ENCODE measurements at regions not wholly inside any gene's neighbourhood (a gene's known extent, or its start where the extent isn't known, plus 50 kb on each side); places are given as distances from the start of the nearest gene placed in this dataset.

DNA sequence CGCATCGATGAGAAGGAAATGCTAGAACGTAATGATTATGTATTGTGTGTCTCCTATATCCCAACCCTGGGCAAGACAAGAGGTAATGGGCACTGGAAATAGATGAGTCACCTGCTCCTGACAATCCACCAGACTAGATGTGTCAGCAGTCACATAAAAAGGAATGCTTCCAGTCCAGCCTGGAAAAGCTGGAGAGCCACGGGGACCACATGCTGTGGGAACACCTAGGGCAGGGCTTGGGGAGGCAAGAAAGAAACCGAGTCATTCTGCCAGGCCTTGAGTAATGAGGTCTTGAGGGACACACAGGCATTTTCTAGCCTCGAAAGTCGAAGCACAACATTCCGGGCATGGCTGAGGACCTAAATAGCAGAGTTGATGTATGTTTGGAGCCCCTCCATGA, 716.7 kb upstream of the TMEM132C start:
- H3K4me3 ChIP-seq (ENCODE audit: low read depth, low read length), result no peak overlapping the region
- TF ChIP-seq, protein P1, sequence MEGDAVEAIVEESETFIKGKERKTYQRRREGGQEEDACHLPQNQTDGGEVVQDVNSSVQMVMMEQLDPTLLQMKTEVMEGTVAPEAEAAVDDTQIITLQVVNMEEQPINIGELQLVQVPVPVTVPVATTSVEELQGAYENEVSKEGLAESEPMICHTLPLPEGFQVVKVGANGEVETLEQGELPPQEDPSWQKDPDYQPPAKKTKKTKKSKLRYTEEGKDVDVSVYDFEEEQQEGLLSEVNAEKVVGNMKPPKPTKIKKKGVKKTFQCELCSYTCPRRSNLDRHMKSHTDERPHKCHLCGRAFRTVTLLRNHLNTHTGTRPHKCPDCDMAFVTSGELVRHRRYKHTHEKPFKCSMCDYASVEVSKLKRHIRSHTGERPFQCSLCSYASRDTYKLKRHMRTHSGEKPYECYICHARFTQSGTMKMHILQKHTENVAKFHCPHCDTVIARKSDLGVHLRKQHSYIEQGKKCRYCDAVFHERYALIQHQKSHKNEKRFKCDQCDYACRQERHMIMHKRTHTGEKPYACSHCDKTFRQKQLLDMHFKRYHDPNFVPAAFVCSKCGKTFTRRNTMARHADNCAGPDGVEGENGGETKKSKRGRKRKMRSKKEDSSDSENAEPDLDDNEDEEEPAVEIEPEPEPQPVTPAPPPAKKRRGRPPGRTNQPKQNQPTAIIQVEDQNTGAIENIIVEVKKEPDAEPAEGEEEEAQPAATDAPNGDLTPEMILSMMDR (conservative IDR thresholded peaks at IDR 0.05; ENCODE audit: low read depth, low read length), result no peak
- no peak for DNase-seq (ENCODE audit: low read depth)

DNA sequence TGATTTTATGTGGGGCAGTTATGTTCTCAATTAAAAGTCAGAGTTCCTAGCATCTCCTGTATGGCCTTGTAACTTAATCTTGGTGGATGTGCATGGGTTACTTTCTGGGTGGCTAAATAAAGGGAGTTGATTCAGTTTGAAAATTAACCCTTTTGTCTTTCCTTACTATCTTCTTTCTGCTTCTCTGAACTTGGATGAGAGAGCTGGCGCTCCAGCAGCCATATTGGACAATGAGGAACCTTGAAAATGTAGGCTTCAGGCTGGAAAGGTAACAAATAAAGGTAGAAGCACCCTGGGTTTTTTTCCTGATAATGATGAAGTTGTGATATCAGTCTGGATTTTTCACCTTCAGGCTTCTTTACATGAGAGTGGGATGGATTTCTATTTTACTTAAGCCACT, 714.1 kb upstream of the TMEM132C start:
- TF ChIP-seq, protein P1 (conservative IDR thresholded peaks at IDR 0.05; ENCODE audit: low read depth, low read length), result no peak
- DNase-seq (ENCODE audit: low read depth), result no peak
- H3K4me3 ChIP-seq (ENCODE audit: low read depth, low read length), result no peak overlapping the region

DNA sequence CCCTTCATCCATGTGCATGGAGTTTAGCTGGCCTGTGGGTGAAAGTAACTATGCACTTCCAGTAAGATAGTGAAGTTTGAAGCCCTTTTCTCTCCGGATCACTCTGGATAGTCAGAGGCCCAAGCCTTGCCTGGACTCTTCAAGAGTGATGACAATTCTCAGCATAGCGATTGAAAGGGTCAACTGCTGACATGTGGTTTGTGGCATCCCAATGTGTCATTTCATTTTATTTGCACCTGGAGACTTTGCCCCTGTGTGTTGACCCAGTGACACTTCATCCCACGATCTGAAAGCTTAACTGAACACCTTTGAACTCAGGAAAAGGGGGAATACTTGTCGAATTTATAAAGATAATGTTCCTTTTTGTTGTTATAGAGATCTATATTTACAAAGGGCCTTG, 711.9 kb upstream of the TMEM132C start:
- H3K4me3 ChIP-seq (ENCODE audit: low read depth, low read length), result no peak overlapping the region
- TF ChIP-seq, protein P1 (conservative IDR thresholded peaks at IDR 0.05; ENCODE audit: low read depth, low read length), result no peak
- no peak for DNase-seq (ENCODE audit: low read depth)

DNA sequence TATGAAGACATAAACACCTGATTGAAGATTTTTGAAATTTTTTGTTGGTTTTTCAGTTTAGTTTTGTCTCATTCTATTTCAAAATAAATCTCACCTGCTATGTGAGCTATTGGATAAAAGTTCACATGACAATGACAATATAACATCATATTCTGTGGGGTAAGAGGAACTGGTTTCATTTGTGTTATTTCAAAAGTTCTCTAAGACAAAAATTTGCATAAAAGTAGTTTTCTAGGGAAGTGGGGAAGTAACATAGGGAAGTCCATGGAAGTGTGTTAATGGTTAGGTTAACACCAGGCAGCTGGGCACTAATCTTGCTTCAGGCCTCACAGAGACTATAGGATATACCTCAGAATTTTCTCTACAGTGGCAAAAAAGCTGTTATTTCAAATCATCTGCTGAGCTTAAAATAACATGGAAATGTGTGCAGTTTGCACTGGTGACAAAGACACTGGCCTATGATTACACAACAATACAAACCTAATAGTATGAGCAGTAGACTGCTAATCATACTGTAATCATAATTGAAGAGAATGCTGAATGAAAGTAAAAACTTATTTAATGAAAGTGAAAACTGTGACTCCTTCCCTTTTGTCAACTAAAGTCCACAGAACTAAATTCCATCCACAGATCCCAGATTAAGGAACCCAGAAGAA, 710.6 kb upstream of the TMEM132C start:
- TF ChIP-seq, protein P1 (conservative IDR thresholded peaks at IDR 0.05; ENCODE audit: low read depth, low read length), result no peak
- no peak for DNase-seq (ENCODE audit: low read depth)
- no peak overlapping the region for H3K4me3 ChIP-seq (ENCODE audit: low read depth, low read length)

DNA sequence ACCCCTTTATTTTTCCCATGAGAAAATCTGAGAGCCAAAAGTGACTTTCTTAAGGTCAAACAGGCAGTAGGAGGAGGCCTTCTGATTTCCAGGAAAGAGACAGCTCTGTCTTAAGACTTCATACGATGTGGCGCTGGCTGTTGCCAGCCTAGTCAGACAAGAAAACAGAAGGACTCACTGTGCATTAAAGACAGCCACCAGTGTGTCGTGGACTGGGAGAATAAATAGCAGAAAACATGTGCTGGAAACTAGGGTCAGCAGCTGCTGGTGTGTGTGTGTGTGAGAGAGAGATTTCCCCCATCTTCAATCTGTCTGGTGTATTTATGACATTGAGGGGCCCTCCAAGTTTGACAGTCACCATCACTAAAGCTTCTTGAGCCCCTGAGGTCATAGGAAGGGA, 708.6 kb upstream of the TMEM132C start:
- no peak overlapping the region for H3K4me3 ChIP-seq (ENCODE audit: low read depth, low read length)
- TF ChIP-seq, protein P1 (conservative IDR thresholded peaks at IDR 0.05; ENCODE audit: low read depth, low read length), result no peak

DNA sequence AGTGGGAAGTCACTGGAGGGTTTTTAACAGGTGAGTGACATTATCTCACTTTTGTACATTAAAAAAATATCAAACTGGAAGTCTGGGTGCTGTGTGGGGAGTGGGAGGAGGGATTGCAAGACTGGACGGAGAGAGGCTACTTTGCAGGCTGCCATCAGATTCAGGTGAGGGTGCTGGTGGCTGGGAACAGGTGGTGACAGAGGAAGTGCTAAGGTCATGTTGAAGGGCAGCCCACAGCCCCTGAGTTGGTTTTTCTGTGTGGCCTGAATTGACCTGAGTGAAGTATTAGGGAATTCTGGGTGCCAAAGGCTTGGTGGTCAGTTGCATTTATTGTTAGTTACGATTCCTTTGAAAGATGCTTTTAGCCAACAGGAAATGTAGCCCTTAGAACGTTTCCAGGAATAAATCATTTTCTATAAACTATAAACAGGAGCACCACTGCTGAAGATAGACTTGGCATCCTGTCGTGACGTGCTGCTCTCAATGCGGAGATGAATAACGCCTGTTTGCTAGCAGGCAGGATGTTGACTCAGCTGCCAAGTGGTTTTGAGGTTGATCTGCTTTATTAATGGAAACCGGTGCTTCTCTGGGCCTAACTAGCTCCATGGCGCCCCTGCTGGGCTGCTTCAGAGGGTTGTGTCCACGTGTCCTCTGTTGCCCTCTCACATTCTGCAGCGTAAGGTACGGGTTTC, 707.5 kb upstream of the TMEM132C start:
- DNase-seq (ENCODE audit: low read depth), result no peak
- TF ChIP-seq, protein P1 (conservative IDR thresholded peaks at IDR 0.05; ENCODE audit: low read depth, low read length), result peak; percentile 42
- no peak overlapping the region for H3K4me3 ChIP-seq (ENCODE audit: low read depth, low read length)

More for the DNA sequence above, 708.6 kb upstream of the TMEM132C start:
- DNase-seq (ENCODE audit: low read depth), result no peak

DNA sequence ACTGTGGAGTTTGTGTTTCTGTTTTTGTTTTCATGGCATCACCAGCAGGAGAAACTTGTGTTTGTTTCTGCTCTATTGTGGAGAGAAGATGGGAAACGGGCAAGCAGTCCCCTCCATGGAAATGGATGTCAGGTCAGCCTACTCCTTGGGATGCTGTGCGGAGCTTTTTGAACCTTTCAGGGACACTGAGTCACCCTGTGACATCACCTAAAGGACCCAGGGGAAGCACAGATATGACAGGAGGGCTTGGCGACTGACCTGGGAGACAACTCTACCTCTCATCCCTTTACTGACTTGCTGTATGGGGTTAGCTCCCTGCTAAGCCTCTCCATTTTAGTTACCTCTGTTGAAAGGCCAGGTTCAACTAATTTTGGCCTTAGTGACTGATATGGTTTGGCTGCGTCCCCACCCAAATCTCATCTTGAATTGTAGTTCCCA, 706.9 kb upstream of the TMEM132C start:
- H3K4me3 ChIP-seq (ENCODE audit: low read depth, low read length), result no peak overlapping the region
- TF ChIP-seq, protein P1 (conservative IDR thresholded peaks at IDR 0.05; ENCODE audit: low read depth, low read length), result no peak
- DNase-seq (ENCODE audit: low read depth), result no peak
